CD4-positive, alpha-beta T cell (primary cell): ENCODE measurements at regions not wholly inside any gene's neighbourhood (a gene's known extent, or its start where the extent isn't known, plus 50 kb on each side); places are given as distances from the start of the nearest gene placed in this dataset.
A peak's percentile ranks its signal among the peaks of the same experiment; 100 is the strongest.

Experiments used
- ATAC-seq: fragments of 200-7000 bp; cut with Tn5 transposase; one replicate; pipeline ENCODE4 v1.10.0; 2022; ENCODE audit warnings: mild to moderate bottlenecking; ENCODE audit not compliant: poor library complexity
- CTCF ChIA-PET: fragments of 350-600 bp; sonication (Branson Sonifier 250); formaldehyde crosslinking; loops from one replicate; lab custom pipeline; 2021; ENCODE audit warnings: antibody characterized with exemption, inconsistent platforms; lab: Charles Lee
- POLR2A ChIA-PET: fragments of 350-600 bp; sonication (Branson Sonifier 250); formaldehyde crosslinking; loops from one replicate; lab custom pipeline; 2021; ENCODE audit warnings: antibody characterized with exemption, inconsistent platforms; lab: Charles Lee
- DNase-seq, 14 experiments: peaks; one replicate each; pipeline ENCODE4 v3.0.0-alpha.2; 2013 to 2020; ENCODE audit warnings: mixed read lengths in 2 of 14
- H3K27ac ChIP-seq, 2 donors: one replicate each; pipeline versions ENCODE4 v1.5.1 to v1.7.0; 2013; ENCODE audit warnings: low read length in 2 of 2, low read depth in 1 of 2, mild to moderate bottlenecking in 1 of 2
- H3K27me3 ChIP-seq, 2 experiments: 1 replicate in 1 of 2; 2 replicates in 1 of 2; pipeline versions ENCODE4 v1.6.1 to v1.7.0; 2013; ENCODE audit warnings: low read length in 2 of 2, control low read depth in 1 of 2, mild to moderate bottlenecking in 1 of 2, moderate library complexity in 1 of 2; ENCODE audit not compliant: insufficient read depth in 2 of 2, control insufficient read depth in 1 of 2
- H3K36me3 ChIP-seq: one replicate; pipeline ENCODE4 v1.6.1; 2013; ENCODE audit warnings: low read length, control low read depth; ENCODE audit not compliant: insufficient read depth
- H3K4me1 ChIP-seq: one replicate; pipeline ENCODE4 v1.6.1; 2013; ENCODE audit warnings: low read length, control low read depth; ENCODE audit not compliant: insufficient read depth
- H3K4me3 ChIP-seq: one replicate; pipeline ENCODE4 v1.5.1; 2013; ENCODE audit warnings: mild to moderate bottlenecking, low read length, moderate library complexity
- H3K9me3 ChIP-seq, 2 experiments: 1 replicate in 1 of 2; 2 replicates in 1 of 2; pipeline versions ENCODE4 v1.6.1 to v1.7.0; 2013; ENCODE audit warnings: low read length in 2 of 2, mild to moderate bottlenecking in 2 of 2, control low read depth in 1 of 2, moderate library complexity in 1 of 2; ENCODE audit not compliant: control insufficient read depth in 1 of 2, insufficient read depth in 1 of 2
- H3K27ac Mint-ChIP-seq: one replicate; pipeline ENCODE4 v1.8.0; 2020; ENCODE audit warnings: mixed read lengths
- H3K27me3 Mint-ChIP-seq: one replicate; pipeline ENCODE4 v1.8.0; 2021; ENCODE audit warnings: mixed read lengths
- H3K36me3 Mint-ChIP-seq: one replicate; pipeline ENCODE4 v1.8.0; 2021; ENCODE audit warnings: low read depth, mixed read lengths
- H3K4me1 Mint-ChIP-seq: one replicate; pipeline ENCODE4 v1.8.0; 2021; ENCODE audit warnings: low read depth, mixed read lengths
- H3K4me3 Mint-ChIP-seq: one replicate; pipeline ENCODE4 v1.8.0; 2020; ENCODE audit warnings: mild to moderate bottlenecking, mixed read lengths
- H3K9me3 Mint-ChIP-seq: one replicate; pipeline ENCODE4 v1.8.0; 2020; ENCODE audit warnings: mixed read lengths
- intact Hi-C, 2 experiments: fragments of 100-400 bp; cut with DNase I in 1 of 2; cut with micrococcal nuclease in 1 of 2; formaldehyde crosslinking; loops; one replicate each; pipeline versions ENCODE4 v1.15.1 to v1.9.0; 2023 to 2025; cut with DNase I, micrococcal nuclease
- TF ChIP-seq, protein P1 (sequence below): fragments of 200-600 bp; IDR thresholded peaks from one replicate; pipeline ENCODE4 v1.8.0; 2022; ENCODE audit warnings: antibody characterized with exemption, mild to moderate bottlenecking

DNA sequence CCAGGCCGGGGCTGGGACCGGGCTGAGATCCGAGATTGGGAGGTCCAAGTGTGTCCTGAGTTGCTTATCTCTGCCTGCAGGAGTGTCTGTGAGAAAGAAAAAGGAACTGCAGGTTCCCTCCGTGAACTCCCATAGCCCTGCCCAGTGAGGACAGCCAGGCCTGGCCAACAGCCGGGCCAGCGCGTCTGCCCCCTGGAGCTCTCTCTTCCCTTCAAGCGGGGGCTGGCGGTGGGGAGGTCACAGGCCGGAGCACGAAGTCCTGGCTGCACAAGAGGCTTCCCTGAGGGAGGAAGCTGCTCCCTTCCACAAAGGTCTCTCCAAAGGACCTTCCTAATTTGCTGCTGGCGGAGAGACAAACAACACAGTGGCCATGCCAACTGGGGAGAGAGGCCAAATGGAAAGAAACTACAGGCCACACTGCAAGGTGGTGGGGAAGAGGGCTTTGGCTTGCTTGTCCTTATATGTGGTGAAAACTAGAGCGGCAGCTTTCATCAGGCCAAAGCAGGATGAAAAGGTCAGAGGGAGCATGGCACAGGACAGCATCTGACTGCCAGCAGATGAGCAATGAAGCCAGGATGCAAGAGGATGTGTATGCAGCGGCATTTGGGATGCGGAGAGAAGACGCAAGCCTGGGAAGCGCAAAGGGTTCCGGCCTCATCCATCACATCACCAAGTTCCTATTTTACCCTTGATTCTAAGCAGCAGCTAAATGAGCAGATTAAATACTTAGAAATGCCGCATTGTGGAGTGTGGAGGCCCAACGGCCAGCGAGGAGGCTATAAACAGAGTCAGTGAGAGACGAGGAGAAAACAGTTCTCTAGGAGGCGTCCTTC lies 260.0 kb downstream of the ERMARD start:
- no peak overlapping the region for H3K27ac Mint-ChIP-seq
- no peak for DNase-seq
- no peak overlapping the region for H3K4me3 ChIP-seq
- H3K4me1 ChIP-seq, result no peaks in the 10 kb centered on the region
- no peaks in the 10 kb centered on the region for H3K4me1 Mint-ChIP-seq
- H3K27me3 Mint-ChIP-seq, result peaks cover 16% of the 10 kb centered on the region
- H3K4me3 Mint-ChIP-seq, result no peak overlapping the region
- no peaks in the 10 kb centered on the region for H3K36me3 Mint-ChIP-seq
- peaks cover 0 to 5% of the 10 kb centered on the region in 2 experiments for H3K9me3 ChIP-seq
- ChIA-PET POLR2A (no interaction called here), CTCF (no interaction called here)
- ATAC-seq, result no peak
- no peak overlapping the region for H3K27ac ChIP-seq
- TF ChIP-seq, protein P1, sequence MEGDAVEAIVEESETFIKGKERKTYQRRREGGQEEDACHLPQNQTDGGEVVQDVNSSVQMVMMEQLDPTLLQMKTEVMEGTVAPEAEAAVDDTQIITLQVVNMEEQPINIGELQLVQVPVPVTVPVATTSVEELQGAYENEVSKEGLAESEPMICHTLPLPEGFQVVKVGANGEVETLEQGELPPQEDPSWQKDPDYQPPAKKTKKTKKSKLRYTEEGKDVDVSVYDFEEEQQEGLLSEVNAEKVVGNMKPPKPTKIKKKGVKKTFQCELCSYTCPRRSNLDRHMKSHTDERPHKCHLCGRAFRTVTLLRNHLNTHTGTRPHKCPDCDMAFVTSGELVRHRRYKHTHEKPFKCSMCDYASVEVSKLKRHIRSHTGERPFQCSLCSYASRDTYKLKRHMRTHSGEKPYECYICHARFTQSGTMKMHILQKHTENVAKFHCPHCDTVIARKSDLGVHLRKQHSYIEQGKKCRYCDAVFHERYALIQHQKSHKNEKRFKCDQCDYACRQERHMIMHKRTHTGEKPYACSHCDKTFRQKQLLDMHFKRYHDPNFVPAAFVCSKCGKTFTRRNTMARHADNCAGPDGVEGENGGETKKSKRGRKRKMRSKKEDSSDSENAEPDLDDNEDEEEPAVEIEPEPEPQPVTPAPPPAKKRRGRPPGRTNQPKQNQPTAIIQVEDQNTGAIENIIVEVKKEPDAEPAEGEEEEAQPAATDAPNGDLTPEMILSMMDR, result no peak
- intact Hi-C loops, result no loop called here
- peaks cover 2% of the 10 kb centered on the region for H3K9me3 Mint-ChIP-seq
- H3K36me3 ChIP-seq, result no peaks in the 10 kb centered on the region
- peaks cover 2 to 8% of the 10 kb centered on the region in 2 experiments for H3K27me3 ChIP-seq

DNA sequence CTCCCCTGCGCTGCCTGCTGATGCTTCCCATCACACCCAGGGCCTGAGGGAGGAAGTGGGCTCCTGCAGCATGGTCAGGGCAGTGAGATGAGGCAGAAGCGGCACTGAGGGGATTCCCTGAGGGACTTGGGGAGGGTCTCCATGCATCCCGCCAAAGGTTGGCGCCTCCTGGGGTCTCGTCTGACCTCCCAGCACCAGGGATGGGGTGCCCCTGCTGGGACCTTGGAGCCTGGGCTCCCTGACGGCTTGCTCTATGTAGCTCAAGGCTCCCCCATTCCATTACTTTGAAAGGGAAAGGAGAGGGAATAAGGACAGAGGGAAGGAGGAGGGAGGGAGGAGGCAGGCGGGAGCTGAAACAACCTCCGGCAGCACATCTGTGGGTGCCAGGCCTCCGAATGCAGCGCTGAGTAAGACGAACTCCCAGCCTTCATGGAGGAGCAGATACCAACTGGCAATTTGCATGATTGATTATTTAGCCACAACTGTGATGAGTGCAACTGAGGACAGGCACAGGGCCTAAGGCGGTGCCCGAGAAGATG lies 259.3 kb downstream of the ERMARD start:
- CTCF ChIA-PET, result no interaction called here
- TF ChIP-seq, protein P1, result no peak
- Histone ChIP-seq H3K27me3 (peaks cover 2 to 5% of the 10 kb centered on the region in 2 experiments), H3K4me3 (no peak overlapping the region), H3K4me1 (no peaks in the 10 kb centered on the region), H3K36me3 (no peaks in the 10 kb centered on the region), H3K27ac (no peak overlapping the region), H3K9me3 (peaks cover 0 to 5% of the 10 kb centered on the region in 2 experiments)
- Mint-ChIP-seq H3K4me3 (no peak overlapping the region), H3K4me1 (no peaks in the 10 kb centered on the region), H3K9me3 (peaks cover 2% of the 10 kb centered on the region), H3K36me3 (no peaks in the 10 kb centered on the region), H3K27ac (no peak overlapping the region), H3K27me3 (peaks cover 16% of the 10 kb centered on the region)
- intact Hi-C loops, result no loop called here
- POLR2A ChIA-PET, result no interaction called here
- DNase-seq, result no peak
- ATAC-seq, result no peak

DNA sequence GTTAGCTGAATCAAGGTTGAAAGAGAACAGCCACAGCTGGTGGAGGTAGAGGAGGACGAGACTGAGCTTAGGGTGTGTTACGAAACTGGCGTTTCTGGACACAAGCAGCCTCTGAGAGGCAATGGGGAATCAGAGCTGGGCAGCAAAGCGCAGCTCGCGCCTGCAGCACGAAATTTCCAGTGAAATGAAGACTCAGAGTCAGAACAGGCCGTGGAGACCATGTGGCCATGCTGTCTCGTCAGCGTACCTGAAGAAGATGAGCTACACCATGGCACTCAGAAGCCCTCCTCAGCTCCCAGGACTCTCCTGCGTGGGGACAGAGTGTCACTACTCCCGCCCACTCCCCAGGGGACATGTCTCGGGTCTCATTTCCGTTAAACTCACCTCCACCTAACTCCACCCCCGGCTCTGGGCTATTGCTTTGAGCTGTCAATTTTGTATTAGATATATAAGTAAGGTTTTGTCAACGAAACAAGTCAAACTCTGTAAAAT lies 256.9 kb downstream of the ERMARD start:
- Histone ChIP-seq H3K4me3 (no peak overlapping the region), H3K36me3 (no peaks in the 10 kb centered on the region), H3K9me3 (peaks cover 14 to 15% of the 10 kb centered on the region in 2 experiments), H3K27me3 (no peaks in the 10 kb centered on the region), H3K4me1 (no peaks in the 10 kb centered on the region), H3K27ac (no peak overlapping the region)
- Mint-ChIP-seq H3K4me1 (no peaks in the 10 kb centered on the region), H3K27ac (no peak overlapping the region), H3K9me3 (peaks cover 9% of the 10 kb centered on the region), H3K4me3 (no peak overlapping the region), H3K36me3 (peaks cover 5% of the 10 kb centered on the region), H3K27me3 (peaks cover 6% of the 10 kb centered on the region)
- TF ChIP-seq, protein P1, result no peak
- intact Hi-C loops, result no loop called here
- ChIA-PET POLR2A (no interaction called here), CTCF (no interaction called here)
- DNase-seq, result peak in 1 of 14 experiments; percentile 1
- no peak for ATAC-seq
